Trophoblast cell (in vitro differentiated cells and primary cell): ENCODE measurements at regions not wholly inside any gene's neighbourhood (a gene's known extent, or its start where the extent isn't known, plus 50 kb on each side); places are given as distances from the start of the nearest gene placed in this dataset.

Experiments
- DNase-seq, 2 donors: peaks; one replicate each; pipeline ENCODE4 v3.0.0-alpha.2; 2016
- H2AFZ ChIP-seq: 2 replicates; pipeline ENCODE4 v1.6.1; 2013; ENCODE audit warnings: low read length, moderate library complexity, mild to moderate bottlenecking; ENCODE audit not compliant: insufficient read depth, poor library complexity
- H2AK5ac ChIP-seq: 2 replicates; pipeline ENCODE4 v1.6.1; 2013; ENCODE audit warnings: mild to moderate bottlenecking, low read length
- H2BK120ac ChIP-seq: 2 replicates; pipeline ENCODE4 v1.6.1; 2013; ENCODE audit warnings: low read length, mild to moderate bottlenecking, moderate library complexity; ENCODE audit not compliant: insufficient read depth, poor library complexity
- H2BK12ac ChIP-seq: 2 replicates; pipeline ENCODE4 v1.6.1; 2013; ENCODE audit warnings: mild to moderate bottlenecking, low read length, moderate library complexity
- H2BK5ac ChIP-seq: 2 replicates; pipeline ENCODE4 v1.6.1; 2013; ENCODE audit warnings: low read length, low read depth, moderate library complexity, mild to moderate bottlenecking; ENCODE audit not compliant: poor library complexity
- H3K14ac ChIP-seq: 2 replicates; pipeline ENCODE4 v1.6.1; 2013; ENCODE audit warnings: mild to moderate bottlenecking, low read length
- H3K18ac ChIP-seq: 2 replicates; pipeline ENCODE4 v1.6.1; 2013; ENCODE audit warnings: mild to moderate bottlenecking, low read length
- H3K23ac ChIP-seq: 2 replicates; pipeline ENCODE4 v1.6.1; 2013; ENCODE audit warnings: low read length
- H3K27ac ChIP-seq: 2 replicates; pipeline ENCODE4 v1.5.1; 2013; ENCODE audit warnings: low read depth, mild to moderate bottlenecking, inconsistent platforms, low read length, moderate library complexity
- H3K27me3 ChIP-seq: 2 replicates; pipeline ENCODE4 v1.6.1; 2013; ENCODE audit warnings: inconsistent platforms, mild to moderate bottlenecking, low read length, moderate library complexity; ENCODE audit not compliant: insufficient read depth
- H3K36me3 ChIP-seq, 2 experiments: 1 replicate in 1 of 2; 2 replicates in 1 of 2; pipeline ENCODE4 v1.6.1; 2013; ENCODE audit warnings: low read length in 2 of 2, mild to moderate bottlenecking in 2 of 2, moderate library complexity in 1 of 2; ENCODE audit not compliant: insufficient read depth in 2 of 2, control insufficient read depth in 1 of 2
- H3K4ac ChIP-seq: 2 replicates; pipeline ENCODE4 v1.6.1; 2013; ENCODE audit warnings: low read depth, mild to moderate bottlenecking, low read length, moderate library complexity
- H3K4me1 ChIP-seq, 2 experiments: 1 replicate in 1 of 2; 2 replicates in 1 of 2; pipeline ENCODE4 v1.6.1; 2013; ENCODE audit warnings: low read length in 2 of 2, mild to moderate bottlenecking in 2 of 2, moderate library complexity in 1 of 2; ENCODE audit not compliant: insufficient read depth in 2 of 2, control insufficient read depth in 1 of 2
- H3K4me2 ChIP-seq: 2 replicates; pipeline ENCODE4 v1.6.1; 2013; ENCODE audit warnings: inconsistent platforms, mild to moderate bottlenecking, low read length, moderate library complexity
- H3K4me3 ChIP-seq: 2 replicates; pipeline ENCODE4 v1.5.1; 2013; ENCODE audit warnings: mild to moderate bottlenecking, low read depth, low read length, inconsistent platforms
- H3K79me1 ChIP-seq: one replicate; pipeline ENCODE4 v1.6.1; 2013; ENCODE audit warnings: low read length
- H3K79me2 ChIP-seq: 2 replicates; pipeline ENCODE4 v1.6.1; 2013; ENCODE audit warnings: low read length, mild to moderate bottlenecking; ENCODE audit not compliant: control insufficient read depth, insufficient read depth, poor library complexity
- H3K9ac ChIP-seq: 2 replicates; pipeline ENCODE4 v1.6.1; 2013; ENCODE audit warnings: mild to moderate bottlenecking, low read length
- H3K9me3 ChIP-seq: 2 replicates; pipeline ENCODE4 v1.6.1; 2013; ENCODE audit warnings: low read depth, mild to moderate bottlenecking, control low read depth, inconsistent platforms, low read length; ENCODE audit not compliant: insufficient read depth
- H4K12ac ChIP-seq: 2 replicates; pipeline ENCODE4 v1.6.1; 2013; ENCODE audit warnings: low read depth, mild to moderate bottlenecking, low read length, moderate library complexity
- H4K8ac ChIP-seq: 2 replicates; pipeline ENCODE4 v1.6.1; 2013; ENCODE audit warnings: low read depth, mild to moderate bottlenecking, low read length, moderate library complexity
- H4K91ac ChIP-seq: one replicate; pipeline ENCODE4 v1.6.1; 2013; ENCODE audit warnings: low read depth, mild to moderate bottlenecking, low read length, moderate library complexity
- WGBS: extraction: QIAGEN DNeasy Blood & Tissue Kit; methylation state at CpG from one replicate; pipeline ENCODE4 v1.1.7; 2013; ENCODE audit warnings: missing lambda C conversion rate; ENCODE audit not compliant: insufficient read length, insufficient coverage; ENCODE audit errors: extremely low coverage; 5-methylcytosine and 5-hydroxymethylcytosine counted together

DNA sequence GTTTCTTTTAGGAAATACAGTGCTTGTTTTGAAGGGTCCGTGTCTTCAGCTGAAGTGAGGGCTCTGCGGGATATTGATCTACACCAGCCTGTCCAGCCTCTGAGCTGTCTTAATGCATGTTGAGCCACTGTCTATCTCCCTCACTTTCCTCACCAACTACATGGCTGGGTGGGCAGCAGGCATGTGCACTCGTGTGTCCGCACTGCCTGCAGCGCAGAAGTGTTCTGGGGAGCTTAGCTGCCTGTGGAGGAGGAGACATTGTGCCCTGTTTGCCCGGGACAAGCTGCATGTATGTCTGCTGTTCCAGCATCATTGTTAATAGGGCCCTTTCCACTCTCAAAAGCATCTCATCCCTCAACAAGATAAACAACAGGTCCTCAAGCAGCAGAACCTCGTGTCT lies 133.1 kb upstream of the EEPD1 start:
- no peak overlapping the region for H3K18ac ChIP-seq
- no peaks in the 10 kb centered on the region for H3K36me3 ChIP-seq
- H2BK12ac ChIP-seq: no peak overlapping the region
- H3K23ac ChIP-seq: no peak overlapping the region
- no peaks in the 10 kb centered on the region for H3K27me3 ChIP-seq
- H3K4me2 ChIP-seq: no peak overlapping the region
- H3K4me3 ChIP-seq: no peak overlapping the region
- H2AK5ac ChIP-seq: no peak overlapping the region
- no peak overlapping the region for H3K4ac ChIP-seq
- no peak overlapping the region for H3K27ac ChIP-seq
- no peak overlapping the region for H4K8ac ChIP-seq
- H3K9me3 ChIP-seq: peaks cover under 1% of the 10 kb centered on the region
- no peak overlapping the region for H4K91ac ChIP-seq
- no peak overlapping the region for H4K12ac ChIP-seq
- no CpG with 5 or more reads among the region's 7 CpGs for WGBS
- no peak overlapping the region for H2BK120ac ChIP-seq
- no peak overlapping the region for H2BK5ac ChIP-seq
- no peak overlapping the region for H2AFZ ChIP-seq
- no peak overlapping the region for H3K14ac ChIP-seq
- no peaks in the 10 kb centered on the region for H3K79me2 ChIP-seq
- no peaks in the 10 kb centered on the region for H3K4me1 ChIP-seq
- no peak overlapping the region for H3K9ac ChIP-seq
- no peak for DNase-seq
- no peaks in the 10 kb centered on the region for H3K79me1 ChIP-seq

GRCh38 chr7:36021367-36021766 lies 131.7 kb upstream of the EEPD1 start:
- Histone ChIP-seq H2AFZ (no peak overlapping the region), H3K36me3 (no peaks in the 10 kb centered on the region), H4K8ac (no peak overlapping the region), H2BK12ac (no peak overlapping the region), H3K9ac (no peak overlapping the region), H3K4ac (no peak overlapping the region), H3K14ac (no peak overlapping the region), H3K4me2 (no peak overlapping the region), H2BK120ac (no peak overlapping the region), H3K23ac (no peak overlapping the region), H3K27ac (no peak overlapping the region), H3K27me3 (no peaks in the 10 kb centered on the region), H2AK5ac (no peak overlapping the region), H3K79me2 (no peaks in the 10 kb centered on the region), H2BK5ac (no peak overlapping the region), H3K4me1 (no peaks in the 10 kb centered on the region), H3K79me1 (no peaks in the 10 kb centered on the region), H4K12ac (no peak overlapping the region), H3K18ac (no peak overlapping the region), H3K4me3 (no peak overlapping the region), H4K91ac (no peak overlapping the region), H3K9me3 (no peaks in the 10 kb centered on the region)
- DNase-seq: no peak
- WGBS: no CpG with 5 or more reads among the region's 5 CpGs

DNA sequence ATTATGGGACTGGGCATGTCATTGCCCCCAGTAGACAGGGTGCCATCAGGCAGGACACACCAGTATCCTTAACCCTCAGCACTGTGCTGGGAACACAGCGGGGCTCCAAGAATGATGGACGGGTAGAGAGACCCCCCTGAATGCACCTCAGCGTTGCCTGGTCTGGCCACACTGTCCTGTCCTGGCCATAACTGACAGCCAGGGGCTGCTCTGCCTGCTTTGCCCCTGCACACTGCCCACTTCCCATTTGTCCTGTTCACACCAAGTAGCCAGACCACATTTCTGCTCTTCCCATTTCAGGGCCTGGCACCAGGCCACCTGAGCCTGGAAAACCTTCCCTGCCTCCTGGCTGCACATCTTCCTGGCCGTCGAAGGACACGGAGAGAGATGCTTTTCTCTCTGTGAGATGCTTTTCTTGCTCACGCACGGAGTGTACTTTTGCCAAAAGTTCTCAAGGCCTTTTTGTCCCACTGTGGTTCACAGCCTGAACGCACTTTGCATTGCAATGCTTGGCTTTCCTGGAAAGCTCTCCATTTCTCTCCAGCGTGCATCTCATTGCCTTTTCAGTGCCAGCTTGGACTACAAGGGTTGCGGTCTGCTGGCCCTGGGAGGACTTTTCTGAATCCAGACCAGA lies 131.0 kb upstream of the EEPD1 start:
- Histone ChIP-seq H3K79me1 (no peaks in the 10 kb centered on the region), H3K9ac (no peak overlapping the region), H3K14ac (no peak overlapping the region), H3K27me3 (no peaks in the 10 kb centered on the region), H3K23ac (no peak overlapping the region), H3K4me1 (no peaks in the 10 kb centered on the region), H2AK5ac (no peak overlapping the region), H3K79me2 (no peaks in the 10 kb centered on the region), H2BK120ac (no peak overlapping the region), H3K36me3 (no peaks in the 10 kb centered on the region), H3K18ac (no peak overlapping the region), H3K4me3 (no peak overlapping the region), H4K12ac (no peak overlapping the region), H2AFZ (no peak overlapping the region), H4K8ac (no peak overlapping the region), H3K9me3 (no peaks in the 10 kb centered on the region), H4K91ac (no peak overlapping the region), H3K4me2 (no peak overlapping the region), H3K4ac (no peak overlapping the region), H2BK12ac (no peak overlapping the region), H2BK5ac (no peak overlapping the region), H3K27ac (no peak overlapping the region)
- DNase-seq: no peak
- no CpG with 5 or more reads among the region's 11 CpGs for WGBS

DNA sequence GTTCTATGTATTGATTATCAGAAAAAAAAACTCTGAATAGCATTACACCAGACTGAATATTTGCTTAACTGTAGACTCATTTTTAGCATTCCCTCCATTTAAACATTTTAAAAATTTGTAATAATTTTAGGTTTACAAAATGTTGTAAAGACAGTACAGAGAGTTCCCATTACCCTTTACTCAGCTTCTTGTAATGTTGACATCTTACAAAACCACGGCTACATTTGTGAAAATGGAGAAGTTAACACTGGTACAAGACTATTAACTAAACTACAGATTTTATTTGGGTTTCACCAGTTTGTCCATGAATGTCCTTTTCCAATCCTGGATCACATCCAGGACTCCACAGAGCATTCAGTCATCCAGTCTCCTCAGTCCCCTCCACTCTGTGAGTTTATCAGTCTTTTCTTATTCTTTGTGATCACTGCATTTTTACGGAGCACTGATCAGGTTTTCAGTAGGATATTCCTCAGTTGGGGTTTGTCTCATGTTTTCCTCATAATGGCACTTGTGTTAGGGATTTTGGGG lies 130.0 kb upstream of the EEPD1 start:
- H3K9me3 ChIP-seq: no peaks in the 10 kb centered on the region
- no CpG with 5 or more reads among the region's 2 CpGs for WGBS
- no peak overlapping the region for H2BK12ac ChIP-seq
- H3K14ac ChIP-seq: no peak overlapping the region
- no peak overlapping the region for H2BK5ac ChIP-seq
- no peak overlapping the region for H3K4me2 ChIP-seq
- no peak overlapping the region for H2AFZ ChIP-seq
- H2BK120ac ChIP-seq: no peak overlapping the region
- H3K27ac ChIP-seq: no peak overlapping the region
- H4K12ac ChIP-seq: no peak overlapping the region
- no peak overlapping the region for H4K91ac ChIP-seq
- H3K4ac ChIP-seq: no peak overlapping the region
- no peak for DNase-seq
- H2AK5ac ChIP-seq: no peak overlapping the region
- H4K8ac ChIP-seq: no peak overlapping the region
- H3K79me1 ChIP-seq: no peaks in the 10 kb centered on the region
- no peaks in the 10 kb centered on the region for H3K79me2 ChIP-seq
- H3K36me3 ChIP-seq: no peaks in the 10 kb centered on the region
- H3K23ac ChIP-seq: no peak overlapping the region
- H3K4me1 ChIP-seq: no peaks in the 10 kb centered on the region
- H3K9ac ChIP-seq: no peak overlapping the region
- H3K4me3 ChIP-seq: no peak overlapping the region
- no peaks in the 10 kb centered on the region for H3K27me3 ChIP-seq
- no peak overlapping the region for H3K18ac ChIP-seq
